ENCODE measurements at regions not wholly inside any gene's neighbourhood (a gene's known extent, or its start where the extent isn't known, plus 50 kb on each side); places are given as distances from the start of the nearest gene placed in this dataset.

DNA sequence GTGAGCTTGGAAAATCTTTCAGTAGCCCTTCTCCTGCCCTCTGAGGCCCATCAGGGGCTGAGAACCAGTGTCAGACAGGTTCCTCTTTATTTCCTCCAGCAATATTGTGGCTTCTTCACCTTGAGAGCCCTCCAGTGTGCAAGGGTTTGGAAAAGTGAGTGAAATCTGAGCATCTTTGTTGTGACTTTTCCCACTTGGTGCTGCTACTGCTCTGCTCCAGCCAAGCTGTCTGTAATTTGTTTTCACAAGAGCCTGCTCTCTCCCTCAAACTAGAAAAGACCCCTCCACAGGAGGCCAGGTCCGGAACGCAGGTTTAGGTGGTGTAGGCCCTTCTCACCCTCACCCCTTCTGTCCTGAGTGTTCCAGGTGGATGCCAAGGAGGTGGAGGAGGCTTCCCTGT, 57.4 kb upstream of the SPRY4 start:
- CTCF ChIA-PET (ENCODE audit: low intra/inter-chr PET ratio, low total read pairs): no interaction called here
- Histone ChIP-seq H3K79me2 (ENCODE audit: insufficient read depth, low read length) (no peaks in the 10 kb centered on the region), H3K4me2 (ENCODE audit: low read depth, low read length) (no peak overlapping the region), H3K4me3 (replicated peaks in 1 of 3; ENCODE audit: insufficient read depth in 1 of 3, low read depth in 2 of 3, low read length in 3 of 3) (no peak overlapping the region), H3K9ac (ENCODE audit: insufficient read depth, low read depth, low read length) (no peak overlapping the region), H4K20me1 (ENCODE audit: insufficient read depth, low read length) (no peaks in the 10 kb centered on the region), H3K27me3 (ENCODE audit: control insufficient read depth in 1 of 2, insufficient read depth in 2 of 2, low read length in 2 of 2) (no peaks in the 10 kb centered on the region), H3K4me1 (ENCODE audit: insufficient read depth, low read length) (peaks cover 20% of the 10 kb centered on the region), H3K27ac (ENCODE audit: extremely low read length, insufficient read depth, low read length) (no peak overlapping the region), H2AFZ (ENCODE audit: low read length) (no peak overlapping the region), H3K9me3 (ENCODE audit: low read length) (no peaks in the 10 kb centered on the region), H3K36me3 (replicated peaks in 1 of 2; ENCODE audit: control insufficient read depth in 1 of 2, insufficient read depth in 2 of 2, low read length in 2 of 2) (no peaks in the 10 kb centered on the region; a peak in 1 of 5 replicates)
- in situ Hi-C loops (cut with HindIII; ENCODE audit: extremely low pct_ligation_motif_present, low pct_unique_long_range_greater_than_20kb) (no loop called here), intact Hi-C loops (cut with micrococcal nuclease; ENCODE audit: unreplicated experiment) (no loop called here)
- DNase-seq (ENCODE audit: low spot score) (no peak), ATAC-seq (no peak), FAIRE-seq (no peak)
- WGBS (ENCODE audit: low lambda C conversion rate): 100% methylated on average over 2 of the region's 2 CpGs
- TF ChIP-seq, protein P1, sequence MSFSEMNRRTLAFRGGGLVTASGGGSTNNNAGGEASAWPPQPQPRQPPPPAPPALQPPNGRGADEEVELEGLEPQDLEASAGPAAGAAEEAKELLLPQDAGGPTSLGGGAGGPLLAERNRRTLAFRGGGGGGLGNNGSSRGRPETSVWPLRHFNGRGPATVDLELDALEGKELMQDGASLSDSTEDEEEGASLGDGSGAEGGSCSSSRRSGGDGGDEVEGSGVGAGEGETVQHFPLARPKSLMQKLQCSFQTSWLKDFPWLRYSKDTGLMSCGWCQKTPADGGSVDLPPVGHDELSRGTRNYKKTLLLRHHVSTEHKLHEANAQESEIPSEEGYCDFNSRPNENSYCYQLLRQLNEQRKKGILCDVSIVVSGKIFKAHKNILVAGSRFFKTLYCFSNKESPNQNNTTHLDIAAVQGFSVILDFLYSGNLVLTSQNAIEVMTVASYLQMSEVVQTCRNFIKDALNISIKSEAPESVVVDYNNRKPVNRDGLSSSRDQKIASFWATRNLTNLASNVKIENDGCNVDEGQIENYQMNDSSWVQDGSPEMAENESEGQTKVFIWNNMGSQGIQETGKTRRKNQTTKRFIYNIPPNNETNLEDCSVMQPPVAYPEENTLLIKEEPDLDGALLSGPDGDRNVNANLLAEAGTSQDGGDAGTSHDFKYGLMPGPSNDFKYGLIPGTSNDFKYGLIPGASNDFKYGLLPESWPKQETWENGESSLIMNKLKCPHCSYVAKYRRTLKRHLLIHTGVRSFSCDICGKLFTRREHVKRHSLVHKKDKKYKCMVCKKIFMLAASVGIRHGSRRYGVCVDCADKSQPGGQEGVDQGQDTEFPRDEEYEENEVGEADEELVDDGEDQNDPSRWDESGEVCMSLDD (CRISPR knock-in tag; IDR thresholded peaks at IDR 0.05; ENCODE audit: borderline replicate concordance): no peak
- TF ChIP-seq RFXANK (CRISPR knock-in tag; IDR thresholded peaks at IDR 0.05): no peak
- BruUV-seq (replicated peaks): no TSS peak
- POLR2A ChIA-PET: no interaction called here

DNA sequence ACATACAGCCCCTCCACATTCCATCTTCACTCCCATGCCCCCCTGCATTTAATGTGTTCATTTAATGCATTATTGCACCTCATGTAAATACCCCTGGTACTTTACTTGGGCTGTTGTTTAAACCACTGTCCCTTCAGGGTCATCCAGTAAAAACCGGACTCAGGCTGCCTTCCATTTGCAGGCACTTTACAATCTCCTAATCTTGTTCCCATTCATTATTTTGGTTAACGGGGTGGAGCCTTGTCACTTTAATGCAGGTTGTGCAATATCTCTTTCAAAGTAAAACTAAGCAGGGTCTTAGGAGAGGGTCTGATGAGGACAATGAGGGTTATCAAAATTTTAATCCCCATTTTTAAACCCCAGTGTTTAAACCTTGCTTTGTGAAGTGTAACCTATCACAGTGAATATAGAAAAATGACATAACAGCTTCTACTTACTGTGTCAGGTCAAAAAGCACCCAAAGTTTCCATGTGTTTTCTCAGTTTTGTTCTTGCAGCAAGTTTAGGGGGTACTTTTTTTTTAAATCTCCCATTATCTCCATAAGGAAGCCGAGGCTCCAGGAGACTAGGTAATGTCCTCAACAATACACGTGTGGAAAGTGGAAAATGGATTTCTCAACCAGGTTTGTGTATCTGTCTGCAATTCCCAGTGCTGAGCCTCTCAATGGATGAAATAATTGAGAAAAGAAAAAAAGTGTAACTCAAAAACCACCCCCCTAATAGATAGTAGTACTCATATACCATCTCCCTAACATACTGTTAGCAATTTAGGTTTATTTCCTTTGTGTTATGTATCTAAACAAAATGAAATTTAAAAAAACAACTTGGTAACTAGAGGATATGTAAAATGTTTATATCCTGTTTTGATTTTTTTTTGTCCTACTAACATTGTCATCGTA, 54.2 kb upstream of the SPRY4 start:
- in situ Hi-C loops (cut with HindIII; ENCODE audit: extremely low pct_ligation_motif_present, low pct_unique_long_range_greater_than_20kb): no loop called here
- H3K4me3 ChIP-seq (replicated peaks in 1 of 3; ENCODE audit: insufficient read depth in 1 of 3, low read depth in 2 of 3, low read length in 3 of 3): no peak overlapping the region
- no peaks in the 10 kb centered on the region for H3K4me1 ChIP-seq (ENCODE audit: insufficient read depth, low read length)
- ChIA-PET CTCF (ENCODE audit: low intra/inter-chr PET ratio, low total read pairs) (no interaction called here), POLR2A (interaction anchor here (0.6 kb wide), 1 partner anchor 665 kb away, joined by 3 read pairs; no protein-coding TSS in a partner anchor)
- no peak overlapping the region for H2AFZ ChIP-seq (ENCODE audit: low read length)
- H3K36me3 ChIP-seq (replicated peaks in 1 of 2; ENCODE audit: control insufficient read depth in 1 of 2, insufficient read depth in 2 of 2, low read length in 2 of 2): no peaks in the 10 kb centered on the region; a peak in 1 of 5 replicates
- WGBS (ENCODE audit: low lambda C conversion rate): 84% methylated on average over 5 of the region's 5 CpGs
- H3K79me2 ChIP-seq (ENCODE audit: insufficient read depth, low read length): no peaks in the 10 kb centered on the region
- BruUV-seq (replicated peaks): no TSS peak
- no peak for FAIRE-seq
- no peaks in the 10 kb centered on the region for H3K27me3 ChIP-seq (ENCODE audit: control insufficient read depth in 1 of 2, insufficient read depth in 2 of 2, low read length in 2 of 2)
- no peaks in the 10 kb centered on the region for H4K20me1 ChIP-seq (ENCODE audit: insufficient read depth, low read length)
- H3K9ac ChIP-seq (ENCODE audit: insufficient read depth, low read depth, low read length): no peak overlapping the region
- DNase-seq (ENCODE audit: low spot score): no peak
- no peak for ATAC-seq
- no peaks in the 10 kb centered on the region for H3K9me3 ChIP-seq (ENCODE audit: low read length)
- no peak overlapping the region for H3K4me2 ChIP-seq (ENCODE audit: low read depth, low read length)
- no peak overlapping the region for H3K27ac ChIP-seq (ENCODE audit: extremely low read length, insufficient read depth, low read length)
- intact Hi-C loops (cut with micrococcal nuclease; ENCODE audit: unreplicated experiment): no loop called here
- TF ChIP-seq XBP1 (CRISPR knock-in tag; IDR thresholded peaks at IDR 0.05): no peak
- TF ChIP-seq HIVEP1 (CRISPR knock-in tag; IDR thresholded peaks at IDR 0.05): no peak
- TF ChIP-seq MZF1 (CRISPR knock-in tag; IDR thresholded peaks at IDR 0.05; ENCODE audit: borderline replicate concordance): no peak
- no peak for TF ChIP-seq ZBTB1 (CRISPR knock-in tag; IDR thresholded peaks at IDR 0.05; ENCODE audit: borderline replicate concordance)
- no peak for TF ChIP-seq PHF21A (CRISPR knock-in tag; IDR thresholded peaks at IDR 0.05)
- TF ChIP-seq, protein P2, sequence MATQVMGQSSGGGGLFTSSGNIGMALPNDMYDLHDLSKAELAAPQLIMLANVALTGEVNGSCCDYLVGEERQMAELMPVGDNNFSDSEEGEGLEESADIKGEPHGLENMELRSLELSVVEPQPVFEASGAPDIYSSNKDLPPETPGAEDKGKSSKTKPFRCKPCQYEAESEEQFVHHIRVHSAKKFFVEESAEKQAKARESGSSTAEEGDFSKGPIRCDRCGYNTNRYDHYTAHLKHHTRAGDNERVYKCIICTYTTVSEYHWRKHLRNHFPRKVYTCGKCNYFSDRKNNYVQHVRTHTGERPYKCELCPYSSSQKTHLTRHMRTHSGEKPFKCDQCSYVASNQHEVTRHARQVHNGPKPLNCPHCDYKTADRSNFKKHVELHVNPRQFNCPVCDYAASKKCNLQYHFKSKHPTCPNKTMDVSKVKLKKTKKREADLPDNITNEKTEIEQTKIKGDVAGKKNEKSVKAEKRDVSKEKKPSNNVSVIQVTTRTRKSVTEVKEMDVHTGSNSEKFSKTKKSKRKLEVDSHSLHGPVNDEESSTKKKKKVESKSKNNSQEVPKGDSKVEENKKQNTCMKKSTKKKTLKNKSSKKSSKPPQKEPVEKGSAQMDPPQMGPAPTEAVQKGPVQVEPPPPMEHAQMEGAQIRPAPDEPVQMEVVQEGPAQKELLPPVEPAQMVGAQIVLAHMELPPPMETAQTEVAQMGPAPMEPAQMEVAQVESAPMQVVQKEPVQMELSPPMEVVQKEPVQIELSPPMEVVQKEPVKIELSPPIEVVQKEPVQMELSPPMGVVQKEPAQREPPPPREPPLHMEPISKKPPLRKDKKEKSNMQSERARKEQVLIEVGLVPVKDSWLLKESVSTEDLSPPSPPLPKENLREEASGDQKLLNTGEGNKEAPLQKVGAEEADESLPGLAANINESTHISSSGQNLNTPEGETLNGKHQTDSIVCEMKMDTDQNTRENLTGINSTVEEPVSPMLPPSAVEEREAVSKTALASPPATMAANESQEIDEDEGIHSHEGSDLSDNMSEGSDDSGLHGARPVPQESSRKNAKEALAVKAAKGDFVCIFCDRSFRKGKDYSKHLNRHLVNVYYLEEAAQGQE (IDR thresholded peaks at IDR 0.05; ENCODE audit: borderline replicate concordance in 1 of 2, low read depth in 1 of 2, low read length in 2 of 2): no peak
